GM21515 (cell line): ENCODE measurements at regions not wholly inside any gene's neighbourhood (a gene's known extent, or its start where the extent isn't known, plus 50 kb on each side); places are given as distances from the start of the nearest gene placed in this dataset.

Source experiments
- ATAC-seq: cut with Tn5 transposase; IDR thresholded peaks from one replicate; pipeline ENCODE4 v1.9.1; 2021; ENCODE audit not compliant: unreplicated experiment

- no peak for ATAC-seq
Observed at GRCh38 chr9:2351324-2351723, 270.3 kb upstream of the VLDLR start.

GRCh38 chr9:2354216-2354615, 267.4 kb upstream of the VLDLR start:
- no peak for ATAC-seq

DNA sequence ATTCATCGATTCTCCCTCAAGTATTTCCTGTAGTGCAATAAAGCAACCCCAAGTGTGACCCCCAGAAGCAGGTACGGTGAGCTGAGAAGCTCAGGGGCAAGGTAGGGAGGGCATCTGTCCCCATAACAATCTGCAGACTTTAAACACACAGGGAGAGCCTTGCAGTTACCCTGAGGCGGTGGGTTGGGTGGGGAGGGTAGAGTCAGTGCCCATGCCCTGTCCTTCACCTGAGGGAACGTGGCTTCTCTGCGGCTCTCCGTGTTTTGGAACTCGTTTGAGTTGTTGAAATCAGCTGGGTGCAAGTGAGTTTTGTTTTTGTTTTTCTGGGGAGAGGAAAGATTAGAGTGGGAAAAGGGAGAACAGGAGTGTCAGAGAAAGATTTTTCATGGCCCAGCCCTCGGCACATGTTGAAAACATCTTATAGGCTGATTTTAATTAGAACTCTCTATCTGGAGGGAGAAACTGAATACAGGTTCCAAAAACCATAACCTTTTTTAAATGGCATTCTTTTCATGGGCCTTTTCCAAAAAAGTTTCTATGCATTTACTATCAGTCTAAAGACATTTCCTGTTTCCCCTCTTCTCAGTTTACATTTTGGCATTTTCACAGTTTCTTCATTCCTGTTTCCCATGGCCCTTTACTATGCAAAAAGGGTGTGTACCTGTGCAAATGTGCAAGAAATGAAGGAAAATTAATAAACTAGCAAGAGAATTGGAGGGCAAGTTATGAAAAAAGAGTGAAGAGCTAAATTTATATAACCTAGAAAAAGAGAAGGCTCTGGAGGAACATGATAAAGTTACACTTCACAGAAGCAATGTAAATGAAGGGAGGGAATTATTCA, 266.5 kb upstream of the VLDLR start:
- ATAC-seq, result no peak

- no peak for ATAC-seq
Observed at GRCh38 chr9:2355697-2355983, 265.9 kb upstream of the VLDLR start.

GRCh38 chr9:2356041-2356790, 265.4 kb upstream of the VLDLR start:
- ATAC-seq, result no peak

GRCh38 chr9:2359891-2360471, 261.6 kb upstream of the VLDLR start:
- ATAC-seq, result no peak

GRCh38 chr9:2362150-2362549, 259.4 kb upstream of the VLDLR start:
- no peak for ATAC-seq

DNA sequence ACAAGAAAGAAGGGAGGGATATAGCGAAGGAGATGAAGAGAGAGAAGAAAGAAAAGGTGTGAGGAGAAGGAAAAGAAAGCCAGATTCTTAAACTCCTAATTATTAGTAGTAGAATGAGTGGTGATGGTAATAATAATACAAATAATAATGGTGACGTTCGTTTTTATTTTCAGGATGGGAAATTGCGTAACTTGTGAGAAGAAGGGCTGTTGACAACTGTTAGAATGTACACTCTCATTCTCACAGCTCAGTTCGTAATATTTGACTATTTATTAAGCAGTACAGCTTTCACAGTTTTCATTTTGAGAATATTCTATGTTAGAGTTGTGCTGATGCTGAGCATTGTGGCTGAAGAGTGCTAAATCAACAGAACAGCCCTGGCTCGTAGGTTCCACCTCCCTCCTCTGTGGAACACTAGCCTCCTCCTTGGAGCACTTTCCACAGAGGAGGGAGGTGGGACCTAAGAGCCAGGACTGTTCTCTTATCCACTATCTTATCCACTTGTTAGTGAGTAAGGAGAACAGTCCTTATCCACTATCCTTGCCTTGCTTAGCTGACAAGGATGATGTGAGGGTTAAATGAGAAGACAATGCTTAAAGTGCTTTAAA, 258.3 kb upstream of the VLDLR start:
- ATAC-seq, result no peak

DNA sequence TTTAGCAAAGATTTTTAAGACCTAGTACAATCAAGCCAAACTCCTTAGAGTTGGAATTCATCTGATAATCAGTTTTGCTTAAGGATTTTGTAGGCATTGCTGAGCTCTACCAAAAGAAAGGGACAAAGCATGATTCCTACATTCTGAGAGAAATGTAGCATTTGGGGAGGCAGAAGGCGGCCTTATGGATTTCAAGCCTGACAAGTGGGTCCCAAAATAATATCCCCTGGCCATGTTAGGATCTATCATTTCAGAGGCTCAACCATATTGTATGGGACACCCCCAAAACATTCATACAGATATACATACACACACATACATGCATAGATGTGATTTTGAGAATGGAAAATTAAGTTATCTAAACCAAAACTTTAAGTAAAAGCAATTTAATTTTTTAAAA, 257.8 kb upstream of the VLDLR start:
- ATAC-seq, result no peak

DNA sequence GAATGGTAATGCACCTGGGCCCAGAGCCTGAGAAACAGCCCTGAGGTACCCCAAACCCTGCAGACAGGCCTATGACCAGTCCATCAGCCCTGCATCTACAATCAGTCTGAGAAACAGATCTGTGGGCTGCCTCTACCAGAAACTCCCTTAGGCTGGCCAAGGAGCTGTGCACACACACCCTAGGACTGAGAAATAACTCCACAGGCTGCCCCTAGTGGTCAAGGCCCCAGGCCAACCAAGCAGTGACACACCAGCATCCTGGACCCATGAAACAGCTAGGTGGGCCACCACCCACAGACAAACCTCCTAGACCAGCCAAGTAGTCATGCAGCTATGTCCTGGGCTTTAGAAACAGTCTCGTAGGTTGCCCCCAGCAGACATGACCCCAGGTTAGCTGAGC, 253.6 kb upstream of the VLDLR start:
- ATAC-seq, result no peak

GRCh38 chr9:2373648-2374047, 247.9 kb upstream of the VLDLR start:
- no peak for ATAC-seq

GRCh38 chr9:2375114-2375513, 246.5 kb upstream of the VLDLR start:
- ATAC-seq, result no peak

- no peak for ATAC-seq
Observed at GRCh38 chr9:2377117-2377516, 244.5 kb upstream of the VLDLR start.

- ATAC-seq, result no peak
Observed at GRCh38 chr9:2377834-2378233, 243.8 kb upstream of the VLDLR start.

DNA sequence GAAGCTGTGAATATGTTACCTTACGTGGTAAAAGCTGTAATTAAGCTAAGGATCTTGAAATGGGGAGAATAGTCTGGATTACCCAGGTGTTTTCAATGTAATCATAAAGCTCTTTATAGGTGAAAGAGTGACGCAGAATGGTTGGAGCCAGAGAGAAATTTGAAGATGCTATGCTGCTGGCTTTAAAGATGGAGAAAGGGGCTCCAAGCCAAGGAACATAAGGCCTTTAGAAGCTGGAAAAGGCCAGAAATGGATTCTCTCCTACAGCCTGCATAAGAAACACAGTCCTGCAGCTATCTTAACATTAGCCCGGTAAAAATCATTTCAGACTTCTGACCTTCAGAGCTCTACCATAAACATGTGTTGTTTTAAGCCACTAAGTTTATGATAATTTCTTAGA, 243.3 kb upstream of the VLDLR start:
- no peak for ATAC-seq

GRCh38 chr9:2378816-2379215, 242.8 kb upstream of the VLDLR start:
- no peak for ATAC-seq

GRCh38 chr9:2384741-2385140, 236.8 kb upstream of the VLDLR start:
- no peak for ATAC-seq

DNA sequence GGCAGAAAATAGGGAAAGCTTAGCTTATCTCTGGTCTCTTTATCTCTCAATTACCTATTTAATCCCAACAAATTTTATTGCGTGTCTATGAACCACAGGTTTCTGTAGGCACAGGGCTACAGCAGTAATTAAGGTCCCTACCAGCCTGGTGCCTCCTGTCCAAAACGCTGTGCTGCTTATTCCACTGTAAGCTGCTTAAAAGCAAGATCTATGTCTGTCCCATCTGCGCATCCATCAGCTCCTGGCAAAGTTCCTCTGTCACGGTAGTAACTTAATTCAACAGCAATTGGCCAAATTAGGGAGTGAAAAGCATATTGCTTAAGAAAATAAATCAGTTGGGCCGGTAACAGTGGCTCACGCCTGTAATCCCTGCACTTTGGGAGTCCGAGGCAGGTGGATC, 235.8 kb upstream of the VLDLR start:
- no peak for ATAC-seq

- ATAC-seq, result no peak
Observed at GRCh38 chr9:2386566-2386965, 235.0 kb upstream of the VLDLR start.

DNA sequence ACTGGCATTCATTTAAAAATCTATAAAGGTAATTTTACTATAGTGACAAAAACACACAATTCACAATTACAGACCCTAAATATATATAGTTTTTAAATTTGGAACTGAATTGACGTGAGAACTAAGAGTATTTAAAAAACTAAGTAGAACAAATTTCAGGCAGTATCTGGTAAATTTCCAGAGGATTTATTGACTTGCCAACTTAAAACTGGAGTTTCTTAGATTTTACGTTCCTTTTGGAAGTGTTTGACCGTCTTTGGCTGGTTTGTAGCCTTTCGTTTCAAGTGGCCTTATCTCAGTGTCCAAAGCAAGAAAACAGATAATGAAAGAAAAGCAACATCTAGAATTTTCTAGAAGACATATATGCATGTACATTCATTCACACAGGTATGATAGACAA, 234.4 kb upstream of the VLDLR start:
- ATAC-seq, result no peak

GRCh38 chr9:2389404-2389803, 232.2 kb upstream of the VLDLR start:
- ATAC-seq, result no peak

- no peak for ATAC-seq
Observed at GRCh38 chr9:2390028-2390427, 231.6 kb upstream of the VLDLR start.
